HG02759 (cell line): ENCODE measurements at regions not wholly inside any gene's neighbourhood (a gene's known extent, or its start where the extent isn't known, plus 50 kb on each side); places are given as distances from the start of the nearest gene placed in this dataset.

ENCODE experiments used
- ATAC-seq: cut with Tn5 transposase; IDR thresholded peaks from one replicate; pipeline ENCODE4 v1.9.1; 2021; ENCODE audit warnings: mild to moderate bottlenecking, moderate library complexity; ENCODE audit not compliant: unreplicated experiment

DNA sequence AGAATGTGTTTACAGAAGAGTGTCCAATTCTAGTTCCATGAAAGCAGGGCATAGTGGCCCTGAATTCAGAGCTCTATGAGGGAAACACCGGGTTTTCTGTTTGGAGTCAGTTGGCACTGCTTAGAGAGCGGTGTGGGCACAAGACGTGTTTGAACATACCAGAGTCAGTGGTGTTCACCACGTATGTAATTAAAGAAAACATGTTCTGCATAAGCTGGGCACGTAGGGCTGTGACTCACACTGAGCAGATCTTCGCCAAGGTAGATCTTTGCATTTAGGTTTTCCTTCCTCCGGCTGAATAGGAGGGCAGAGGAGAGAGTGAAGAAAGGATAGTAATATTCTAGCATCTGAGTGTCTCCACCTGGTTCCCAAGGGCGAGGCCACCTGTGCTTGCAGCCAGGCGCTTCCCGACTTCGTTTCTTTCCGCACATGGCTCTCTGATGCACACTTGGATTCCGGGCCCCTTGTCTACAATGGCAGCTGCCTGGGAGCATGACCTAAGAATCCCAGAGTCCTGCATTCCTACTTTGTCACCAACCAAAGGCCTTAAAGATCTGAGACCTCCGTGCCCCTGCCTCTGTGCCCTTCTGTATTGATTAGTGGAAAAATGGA is 136.2 kb downstream of the ERMARD start:
- no peak for ATAC-seq

DNA sequence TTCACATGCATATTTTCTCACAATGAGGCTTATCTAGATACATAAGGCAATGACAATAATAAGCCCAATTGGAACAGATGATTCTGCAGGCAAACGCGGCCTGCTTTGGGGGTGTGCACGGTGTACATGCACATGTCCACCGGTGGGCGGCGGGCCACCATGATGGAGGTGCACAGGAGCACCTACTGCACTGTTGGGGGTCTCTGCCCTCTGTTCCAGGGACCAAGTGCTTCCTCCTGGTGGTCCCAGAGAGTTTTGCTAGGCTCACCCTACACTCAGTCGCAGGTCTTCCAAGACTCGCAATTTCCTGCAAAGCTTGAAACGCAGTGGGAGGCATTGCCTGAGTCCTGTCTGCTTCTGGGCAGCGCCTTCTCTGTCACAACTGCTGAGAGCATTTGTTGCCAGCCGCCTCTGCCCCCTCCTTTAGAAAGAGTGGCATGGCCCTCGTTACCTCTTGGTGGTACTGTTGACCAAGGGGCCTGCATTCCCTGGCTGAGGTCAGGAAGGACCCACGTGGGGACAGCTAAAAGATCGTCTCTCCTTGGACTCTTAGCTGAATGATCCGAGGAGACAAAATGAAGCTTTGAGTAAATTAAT is 135.3 kb downstream of the ERMARD start:
- no peak for ATAC-seq

DNA sequence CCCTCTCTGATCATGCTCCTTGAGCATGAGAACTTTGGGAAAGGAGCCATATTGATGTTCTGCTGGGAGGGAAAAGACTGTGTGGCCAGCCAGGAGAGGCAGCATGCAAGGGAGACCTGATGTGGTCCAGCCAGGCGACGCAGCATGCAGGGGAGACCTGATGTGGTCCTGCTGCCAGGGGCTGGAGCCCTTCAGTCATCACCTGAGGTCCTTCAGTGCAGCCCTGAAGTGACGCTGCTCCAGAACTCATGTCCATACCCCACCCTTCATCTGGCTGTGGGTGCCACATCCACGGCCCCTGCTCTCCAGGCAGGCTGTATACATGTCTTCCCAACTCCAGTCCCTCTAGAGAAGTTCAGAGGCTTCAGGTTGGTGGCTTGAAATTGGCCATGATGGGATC is 134.4 kb downstream of the ERMARD start:
- no peak for ATAC-seq

DNA sequence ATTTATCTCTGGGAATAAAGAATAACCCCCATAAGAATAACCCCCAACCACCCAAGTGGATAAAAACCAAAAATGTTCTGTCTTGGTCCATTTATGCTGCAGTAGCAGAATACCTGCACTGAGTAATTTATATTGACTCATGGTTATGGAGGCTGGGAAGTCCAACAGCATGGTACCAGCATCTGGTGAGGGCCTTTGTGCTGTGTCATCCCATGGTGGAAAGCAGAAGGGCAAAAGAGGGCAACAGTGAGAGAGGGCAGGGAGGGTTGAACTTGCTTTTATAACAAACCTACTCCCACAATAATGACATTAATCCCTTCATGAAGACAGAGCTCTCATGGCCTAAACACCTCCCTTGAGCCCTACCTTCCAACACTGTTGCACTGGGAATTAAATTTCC is 133.7 kb downstream of the ERMARD start:
- no peak for ATAC-seq

DNA sequence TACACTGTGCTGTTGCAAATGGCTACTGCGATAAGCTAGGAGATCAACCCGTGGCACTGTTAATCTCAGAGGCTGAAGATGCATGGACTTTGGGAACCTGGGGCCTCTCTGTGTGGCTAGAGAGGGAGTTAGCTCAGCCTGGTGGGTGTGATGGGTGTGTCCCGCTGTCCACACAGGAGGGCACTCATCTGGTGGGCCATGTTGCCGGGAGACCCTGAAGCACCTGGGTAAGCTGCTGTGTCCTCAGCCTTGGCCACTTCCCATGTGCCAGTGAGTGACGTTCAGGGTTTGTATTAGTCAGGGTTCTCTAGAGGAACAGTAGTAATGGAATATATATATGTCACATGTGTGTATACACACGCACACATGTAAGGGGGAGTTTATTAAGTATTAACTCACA is 132.7 kb downstream of the ERMARD start:
- ATAC-seq = no peak

DNA sequence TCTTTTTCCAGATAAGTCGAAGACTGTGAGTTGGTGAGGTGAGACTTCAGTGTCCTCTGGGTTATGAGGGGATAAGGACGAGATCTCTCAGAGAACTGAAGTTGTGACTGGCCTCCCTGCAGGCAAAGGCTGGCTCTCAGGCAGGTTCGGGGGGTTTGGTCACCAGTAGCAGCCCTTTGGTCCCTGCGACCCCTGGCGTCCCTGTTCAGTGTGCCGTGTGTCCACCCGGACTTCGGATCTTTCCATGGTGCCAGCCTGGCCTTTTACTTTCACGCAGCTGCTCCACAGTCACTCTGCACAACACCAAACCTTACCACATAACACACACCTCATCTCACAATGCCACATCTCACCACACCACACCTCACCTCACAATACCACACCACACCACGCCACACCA is 131.9 kb downstream of the ERMARD start:
- ATAC-seq = no peak

DNA sequence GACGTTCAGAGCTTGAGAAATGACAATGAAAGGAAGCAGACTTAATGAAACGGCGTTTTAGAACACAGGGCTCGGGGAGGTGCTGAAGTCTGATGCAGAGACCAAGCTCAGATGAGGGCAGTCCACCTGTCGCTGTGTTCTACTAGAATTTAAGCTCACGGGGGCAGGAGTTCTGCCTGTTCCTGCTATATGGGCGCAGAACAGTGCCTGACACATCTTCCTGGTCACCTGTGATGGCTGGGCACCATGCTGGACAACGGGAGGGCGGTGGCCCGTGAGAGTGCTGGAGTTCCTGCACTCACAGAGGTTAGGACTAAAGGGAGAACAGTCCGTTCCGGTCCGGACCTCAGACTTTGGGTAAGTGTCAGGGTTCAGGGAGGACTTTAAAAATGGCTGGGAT is 130.6 kb downstream of the ERMARD start:
- ATAC-seq = no peak

DNA sequence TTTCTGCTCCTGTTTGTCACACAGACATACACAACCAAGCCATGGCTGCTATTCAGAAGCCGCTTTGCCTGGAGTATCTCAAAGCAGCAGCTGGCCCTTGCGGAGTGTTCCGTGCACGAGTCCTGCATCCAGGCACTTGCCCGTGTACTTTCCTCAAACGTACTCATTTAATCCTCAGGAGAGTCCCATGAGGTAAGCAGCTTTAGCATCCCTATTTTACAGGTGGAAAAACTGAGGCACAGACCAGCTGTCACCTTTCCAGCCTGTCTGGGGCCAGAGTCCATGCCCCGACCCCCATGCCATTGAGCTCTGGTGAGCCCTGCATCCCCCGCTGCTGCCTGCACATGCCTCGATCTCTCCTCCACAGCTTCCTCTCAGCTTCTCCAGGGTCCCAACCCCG is 130.0 kb downstream of the ERMARD start:
- ATAC-seq = no peak

DNA sequence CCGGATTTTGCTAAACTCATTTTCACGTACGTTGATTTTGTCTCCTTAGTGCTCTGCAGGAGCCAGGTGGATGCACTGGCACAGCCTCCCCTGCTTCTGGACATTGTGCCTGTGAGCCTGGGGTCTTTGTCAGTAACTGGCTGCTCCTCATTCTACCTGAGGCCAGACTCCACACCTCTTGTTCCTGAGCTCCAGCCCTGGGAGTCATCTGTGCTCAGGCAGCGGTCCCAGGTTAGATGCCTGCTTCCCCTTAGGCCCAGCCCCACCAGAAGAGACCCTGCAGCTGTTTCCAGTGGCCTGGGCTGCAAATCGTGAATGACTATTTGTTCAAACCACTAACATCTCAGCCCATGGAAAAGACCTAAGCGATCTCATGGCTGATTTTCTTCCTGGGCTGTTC is 129.1 kb downstream of the ERMARD start:
- no peak for ATAC-seq

DNA sequence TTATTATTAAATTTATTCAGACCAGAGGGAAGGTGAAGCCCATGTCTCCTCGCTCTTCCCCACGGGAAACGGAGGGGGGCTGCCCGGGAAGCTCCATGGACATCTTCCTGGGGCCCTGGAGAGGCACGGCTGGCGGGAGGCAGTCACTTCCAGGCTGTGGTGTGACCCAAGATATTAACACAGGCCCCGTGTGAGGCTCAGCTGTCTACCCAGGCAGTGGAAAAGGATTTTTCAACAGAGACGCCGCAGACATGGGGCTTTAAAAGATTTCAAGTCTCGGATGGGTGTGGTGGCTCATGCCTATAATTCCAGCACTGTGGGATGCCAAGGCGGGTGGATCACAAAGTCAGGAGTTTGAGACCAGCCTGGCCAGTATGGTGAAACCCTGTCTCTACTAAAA is 117.9 kb downstream of the ERMARD start:
- no peak for ATAC-seq

DNA sequence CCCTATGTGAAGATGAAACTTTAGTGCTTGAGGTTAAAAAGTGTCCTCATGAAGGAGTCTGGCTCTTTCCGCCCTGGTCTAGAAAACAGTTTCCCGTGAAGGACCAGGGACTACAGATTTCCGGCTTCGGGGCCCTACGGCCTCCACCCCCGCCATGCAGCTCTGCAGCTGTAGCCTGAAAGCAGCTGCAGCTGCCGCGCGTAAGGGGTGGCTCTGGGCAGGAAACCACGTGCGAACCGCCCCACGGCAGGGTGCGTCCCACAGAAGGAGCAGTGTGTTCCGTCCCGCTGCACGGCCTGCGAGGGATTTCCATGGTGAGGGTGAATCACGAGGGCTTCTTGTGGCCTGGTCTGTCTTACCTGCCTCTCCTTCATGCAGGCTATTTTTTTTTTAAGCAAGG is 117.0 kb downstream of the ERMARD start:
- no peak for ATAC-seq

DNA sequence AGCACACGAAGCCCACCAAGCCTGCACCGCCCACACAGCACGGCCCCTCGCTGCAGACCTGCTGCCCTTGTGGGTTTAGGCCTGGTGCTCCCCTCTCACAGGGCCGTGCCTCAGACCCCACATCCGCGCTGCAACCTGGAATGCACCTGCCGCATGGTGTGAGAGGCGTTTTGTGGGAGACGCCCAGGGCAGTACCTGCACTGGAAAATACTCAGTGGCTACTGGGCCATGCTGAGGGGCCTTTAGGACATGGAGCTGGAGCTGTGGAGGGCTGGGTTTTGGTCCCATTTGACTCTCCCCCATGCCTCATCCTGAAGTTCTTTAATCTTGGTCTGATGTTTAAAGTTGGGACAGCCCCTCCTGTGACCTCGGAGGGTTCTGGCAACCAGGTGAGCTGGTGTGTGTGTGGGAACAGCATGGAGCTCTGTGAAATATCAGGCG is 116.3 kb downstream of the ERMARD start:
- no peak for ATAC-seq

DNA sequence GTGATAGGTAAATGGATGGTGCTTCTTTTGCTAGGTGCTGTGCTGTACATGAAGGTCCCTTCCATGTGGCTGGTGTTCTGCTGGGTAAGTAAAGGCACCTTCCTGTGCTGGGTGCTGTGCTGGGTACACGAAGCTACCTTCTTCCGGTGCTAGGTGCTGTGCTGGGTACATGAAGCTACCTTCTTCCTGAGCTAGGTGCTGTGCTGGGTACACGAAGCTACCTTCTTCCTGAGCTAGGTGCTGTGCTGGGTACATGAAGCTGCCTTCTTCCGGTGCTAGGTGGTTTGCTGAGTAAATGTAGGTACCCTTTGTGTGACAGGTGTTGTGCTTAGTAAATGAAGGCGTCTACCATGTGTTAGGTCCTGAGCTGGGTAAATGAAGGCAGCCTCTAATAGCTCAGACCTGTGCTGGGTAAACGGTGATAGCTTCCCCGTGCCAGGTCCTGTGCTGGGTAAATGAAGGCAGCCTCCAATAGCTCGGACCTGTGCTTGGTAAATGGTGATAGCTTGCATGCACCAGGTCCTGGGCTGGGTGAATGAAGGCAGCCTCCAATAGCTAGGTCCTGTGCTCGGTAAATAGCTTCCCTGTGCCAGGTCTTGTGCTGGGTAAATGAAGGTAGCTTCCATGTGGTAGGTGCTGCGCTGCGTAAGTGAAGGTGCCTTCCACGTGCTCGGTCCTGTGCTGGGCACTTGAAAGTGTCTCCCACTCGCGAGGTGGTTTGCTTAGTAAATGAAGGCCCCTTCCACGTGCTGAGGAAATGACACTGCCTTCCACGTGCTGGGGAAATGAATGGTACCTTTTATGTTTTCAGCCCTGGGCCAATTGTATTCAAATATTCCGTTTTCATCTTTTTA is 115.5 kb downstream of the ERMARD start:
- ATAC-seq = no peak

DNA sequence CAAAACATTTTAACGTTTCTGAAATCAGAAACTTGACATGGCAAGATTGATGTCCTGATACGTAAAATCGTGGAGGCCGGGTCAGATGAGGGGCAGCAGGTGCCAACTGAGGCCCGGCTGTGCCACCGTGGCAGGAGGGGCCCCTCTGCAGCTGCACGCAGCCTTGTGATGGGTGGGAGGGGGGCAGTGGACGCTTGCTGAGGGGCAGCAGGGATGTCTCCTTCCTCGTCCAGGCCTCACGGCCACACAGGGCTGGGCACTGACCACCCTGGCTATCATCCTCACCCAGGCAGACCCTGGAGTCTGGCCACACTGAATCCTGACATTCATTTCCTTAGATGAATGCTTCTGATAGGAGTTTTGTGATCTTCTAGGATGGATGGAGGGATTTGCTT is 114.7 kb downstream of the ERMARD start:
- no peak for ATAC-seq

DNA sequence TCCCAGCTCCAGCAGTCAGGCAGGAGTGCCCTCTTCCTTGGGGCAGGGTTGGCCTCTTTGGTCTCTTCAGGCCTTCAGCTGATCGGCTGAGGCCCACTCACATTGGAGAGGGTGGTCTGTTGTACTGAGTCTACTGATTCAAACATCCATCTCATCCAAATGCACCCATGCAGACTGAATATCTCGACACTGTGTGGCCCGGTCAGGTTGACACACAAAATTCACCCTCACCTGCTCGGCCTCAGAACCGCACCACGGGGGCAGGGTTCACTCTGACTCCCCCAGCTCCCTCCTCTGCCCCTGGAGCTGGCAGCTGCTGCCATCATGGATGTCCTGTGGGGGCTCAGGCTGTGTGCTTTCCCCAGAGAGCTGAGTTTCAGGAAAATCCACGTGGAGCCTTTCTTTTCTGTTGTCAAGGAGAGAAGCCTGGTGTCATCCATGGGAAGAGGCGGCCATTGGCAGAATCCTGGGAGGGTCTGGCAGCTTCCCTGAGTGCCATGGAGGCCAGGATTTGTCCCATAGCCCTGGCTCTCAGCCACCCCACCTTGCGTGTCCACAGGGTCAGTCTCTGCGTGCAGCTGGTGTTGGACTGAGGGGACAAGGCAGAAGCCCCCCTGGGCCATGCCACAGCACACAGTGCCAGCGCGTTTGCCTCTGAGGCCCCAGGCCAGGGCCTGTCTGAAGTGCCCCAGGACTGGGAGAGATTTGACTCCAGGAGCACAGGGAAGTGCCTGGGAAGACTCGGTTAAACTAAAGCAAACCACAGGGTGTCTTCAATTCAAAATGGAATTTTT is 114.1 kb downstream of the ERMARD start:
- ATAC-seq = no peak

DNA sequence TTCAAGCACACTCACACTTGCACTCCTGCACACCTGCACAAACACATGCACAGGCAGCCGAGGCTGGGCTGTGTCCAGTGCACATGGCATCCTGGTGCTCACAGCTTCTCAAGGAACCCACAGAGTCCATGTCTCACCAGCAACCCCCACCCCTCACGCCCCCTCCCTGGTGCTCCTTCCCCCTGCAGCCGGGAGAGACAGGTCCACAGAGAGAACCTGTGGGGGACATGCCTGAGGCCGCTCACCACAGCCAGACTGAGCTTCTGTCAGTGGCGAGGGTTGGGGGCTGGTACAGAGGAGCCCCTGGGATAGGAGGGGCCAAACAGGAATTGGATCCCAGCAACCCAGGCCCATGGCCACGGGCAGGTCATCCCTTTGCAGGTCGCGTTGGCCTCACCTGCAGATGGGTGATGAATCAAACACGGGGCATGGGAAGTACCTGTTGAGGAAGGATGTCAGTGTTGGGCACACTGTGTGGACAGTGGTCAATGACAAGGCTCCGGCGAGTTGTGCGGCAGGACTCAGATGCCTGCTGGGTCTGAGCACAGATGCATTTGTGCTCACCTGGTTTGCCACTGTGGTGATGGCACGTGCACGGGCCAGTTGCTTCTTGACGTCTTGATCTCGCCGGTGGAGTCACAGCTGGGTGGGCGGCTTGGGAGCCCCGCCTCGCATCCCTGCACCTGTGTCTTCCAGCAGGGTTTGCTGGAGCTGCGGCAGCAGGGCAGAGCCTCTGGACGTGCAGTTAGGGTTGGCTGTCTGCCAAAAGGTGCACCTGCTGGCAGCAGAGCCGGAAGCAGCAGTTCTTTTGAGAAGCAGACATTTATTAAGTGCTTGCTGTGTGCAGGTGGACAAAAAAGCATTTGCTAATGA is 113.0 kb downstream of the ERMARD start:
- no peak for ATAC-seq

DNA sequence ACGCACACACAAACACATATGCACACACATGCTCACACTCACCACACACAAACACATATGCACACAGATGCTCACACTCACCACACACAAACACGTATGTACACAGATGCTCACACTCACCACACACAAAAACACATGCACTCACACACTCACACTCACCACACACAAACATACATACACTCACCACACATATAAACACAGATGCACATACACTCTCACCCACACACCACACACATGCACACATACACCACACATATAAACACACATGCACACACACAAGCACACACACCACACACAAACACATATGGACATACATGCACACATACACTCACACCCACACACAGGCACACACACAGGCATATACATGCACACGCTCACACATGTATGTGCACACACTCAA is 112.3 kb downstream of the ERMARD start:
- no peak for ATAC-seq

DNA sequence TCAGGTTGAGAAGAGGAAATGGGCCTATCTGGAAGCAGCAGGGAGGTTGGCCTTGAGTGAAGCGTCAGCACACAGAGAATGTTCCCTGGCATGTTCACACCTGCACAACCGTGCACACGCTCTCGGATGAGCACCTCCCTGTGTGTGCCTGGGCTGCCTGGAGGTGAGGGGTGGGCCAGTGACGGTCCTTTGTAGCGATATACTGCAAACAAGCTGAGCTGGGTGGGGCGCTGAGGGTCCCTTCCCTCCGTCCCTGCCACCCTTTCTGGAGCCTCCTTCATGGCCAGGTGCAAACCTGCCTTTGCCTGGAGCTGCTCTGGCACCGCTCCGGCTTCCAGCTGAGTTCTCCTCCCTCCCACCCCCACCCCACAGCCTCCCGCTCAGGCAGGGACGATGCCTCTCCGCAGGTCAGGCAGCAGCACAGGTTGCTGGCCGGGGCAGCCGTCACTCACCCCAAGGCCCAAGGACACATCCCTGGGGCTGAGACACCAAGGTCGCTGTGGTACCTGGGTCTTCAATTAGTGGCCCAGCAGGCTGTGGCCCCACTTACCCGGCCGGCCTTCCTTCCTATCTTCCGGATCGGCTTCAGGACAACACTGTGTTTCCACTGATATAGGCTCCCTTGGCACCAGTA is 111.6 kb downstream of the ERMARD start:
- ATAC-seq = no peak

DNA sequence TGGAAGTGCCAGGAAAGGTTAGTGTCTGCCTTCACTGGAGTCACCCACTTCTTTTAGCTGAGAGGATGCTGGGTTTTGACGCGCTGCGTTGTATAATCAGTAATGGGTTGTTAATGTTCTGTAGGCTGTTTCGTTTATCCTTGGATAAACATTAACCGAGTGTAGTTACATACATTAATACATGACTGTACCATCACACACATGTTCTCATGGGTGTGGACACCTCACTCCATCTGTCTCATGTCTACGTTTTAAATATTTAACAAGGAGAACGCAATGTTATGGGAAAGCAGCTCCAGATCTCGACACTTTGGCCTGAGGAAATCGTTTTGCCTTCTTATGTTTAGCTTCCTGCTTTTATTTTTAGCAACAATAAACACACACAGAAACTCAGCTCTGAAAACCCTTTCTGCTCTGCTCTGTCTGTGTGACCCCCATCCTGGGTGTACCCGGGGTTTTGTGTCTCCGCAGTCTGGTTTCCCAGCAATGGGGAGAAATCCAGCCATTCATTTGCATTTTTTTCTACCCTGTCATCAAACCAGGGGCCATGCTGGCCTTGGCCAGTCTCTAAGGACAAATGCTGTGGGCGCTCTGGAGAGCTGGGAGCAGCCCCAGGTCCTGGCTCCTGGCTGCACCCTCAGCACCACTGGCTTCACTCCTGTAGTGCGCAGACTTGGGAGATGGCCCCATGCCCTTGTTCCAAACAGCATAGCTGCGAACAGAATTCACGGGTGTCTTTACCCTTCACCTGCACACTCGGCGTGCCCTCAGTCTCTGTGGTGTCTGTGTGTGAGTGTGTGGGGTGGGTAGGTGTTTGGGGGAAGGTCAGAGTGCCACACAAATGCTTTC is 110.8 kb downstream of the ERMARD start:
- ATAC-seq = no peak
